HCT116 (cell line): ENCODE measurements at regions not wholly inside any gene's neighbourhood (a gene's known extent, or its start where the extent isn't known, plus 50 kb on each side); places are given as distances from the start of the nearest gene placed in this dataset.

Experiments used
- ATAC-seq: fragments of 200-7000 bp; cut with Tn5 transposase; 2 replicates; pipeline ENCODE4 v1.9.1; 2020; ENCODE audit warnings: mild to moderate bottlenecking, moderate library complexity
- BruUV-seq: library from RNA; stranded (reverse); fragments of 400-500 nt; replicated peaks from 2 replicates; lab custom pipeline; 2021; lab: Mats Ljungman, UMichigan
- CTCF ChIA-PET: fragments of 300-600 bp; sonication (Branson Sonifier 250); formaldehyde crosslinking; loops from one replicate; lab custom pipeline; 2021; ENCODE audit warnings: antibody characterized with exemption; lab: Charles Lee
- POLR2A ChIA-PET: fragments of 300-600, 350-600 bp; sonication (Branson Sonifier 250); formaldehyde crosslinking; loops from one replicate; lab custom pipeline; 2021; ENCODE audit warnings: antibody characterized with exemption; lab: Charles Lee
- RAD21 ChIA-PET, 2 experiments: fragments of 300-600 bp; sonication (Branson Sonifier 250); formaldehyde crosslinking; loops; one replicate each; lab custom pipeline; 2023; ENCODE audit warnings: low total read pairs in 2 of 2; ENCODE audit not compliant: uncharacterized antibody in 2 of 2, unreplicated experiment in 2 of 2, low non-redundant PET in 1 of 2; lab: Charles Lee
- DNase-seq: peaks from one replicate; pipeline ENCODE4 v3.0.0-alpha.2; 2010; ENCODE audit warnings: low read depth, low spot score
- H2AFZ ChIP-seq: fragments of 200-600 bp; shearing (Covaris generic), sonication (generic); 2 replicates; pipeline ENCODE4 v1.6.1; 2017; ENCODE audit warnings: low read depth, mixed run types, mixed read lengths, antibody characterized with exemption, low read length; ENCODE audit not compliant: poor library complexity, severe bottlenecking
- H3K27ac ChIP-seq: 2 replicates; pipeline ENCODE4 v1.5.1; 2012; ENCODE audit warnings: low read depth, low read length
- H3K27me3 ChIP-seq: fragments of 200-600 bp; sonication (generic); 2 replicates; pipeline ENCODE4 v1.6.1; 2016; ENCODE audit warnings: mixed run types, low read length, mixed read lengths; ENCODE audit not compliant: insufficient read depth
- H3K36me3 ChIP-seq, 2 experiments: fragments of 200-500 bp in 1 of 2; fragments of 200-600 bp in 1 of 2; sonication (Bioruptor generic) in 1 of 2; sonication (generic) in 1 of 2; 2 replicates each; pipeline versions ENCODE4 v1.5.1 to v1.6.1; 2014 to 2016; ENCODE audit warnings: low read length in 2 of 2, inconsistent platforms in 1 of 2, mixed read lengths in 1 of 2, mixed run types in 1 of 2; ENCODE audit not compliant: insufficient read depth in 2 of 2, control insufficient read depth in 1 of 2
- H3K4me1 ChIP-seq, 2 experiments: fragments of 200-600 bp in 1 of 2; sonication (generic) in 1 of 2; 2 replicates each; pipeline versions ENCODE4 v1.5.1 to v1.6.1; 2012 to 2017; ENCODE audit warnings: low read length in 2 of 2, inconsistent platforms in 1 of 2, mild to moderate bottlenecking in 1 of 2, mixed read lengths in 1 of 2, mixed run types in 1 of 2, moderate library complexity in 1 of 2; ENCODE audit not compliant: insufficient read depth in 2 of 2, control insufficient read depth in 1 of 2
- H3K4me2 ChIP-seq: fragments of 200-600 bp; sonication (generic); 2 replicates; pipeline ENCODE4 v1.6.1; 2017; ENCODE audit warnings: mixed run types, low read length, mixed read lengths
- H3K4me3 ChIP-seq, 2 experiments: fragments of 200-600 bp in 1 of 2; sonication (generic) in 1 of 2; replicated peaks in 1 of 2; 2 replicates each; pipeline ENCODE4 v1.5.1; 2011 to 2016; ENCODE audit warnings: low read length in 2 of 2, control low read depth in 1 of 2, low read depth in 1 of 2, mild to moderate bottlenecking in 1 of 2, mixed read lengths in 1 of 2, mixed run types in 1 of 2
- H3K79me2 ChIP-seq: fragments of 200-600 bp; sonication (generic); 2 replicates; pipeline ENCODE4 v1.6.1; 2017; ENCODE audit warnings: mild to moderate bottlenecking, mixed run types, low read length, moderate library complexity, mixed read lengths; ENCODE audit not compliant: insufficient read depth
- H3K9ac ChIP-seq: fragments of 200-600 bp; sonication (generic); 2 replicates; pipeline ENCODE4 v1.6.1; 2016; ENCODE audit warnings: low read length, mixed read lengths
- H3K9me2 ChIP-seq: fragments of 200-600 bp; sonication (generic), shearing (Covaris generic); 2 replicates; pipeline ENCODE4 v1.6.1; 2017; ENCODE audit warnings: mixed run types, mild to moderate bottlenecking, moderate library complexity; ENCODE audit not compliant: insufficient read depth
- H3K9me3 ChIP-seq, 2 experiments: fragments of 200-500 bp in 1 of 2; fragments of 200-600 bp in 1 of 2; sonication (Bioruptor generic) in 1 of 2; sonication (generic) in 1 of 2; 2 replicates each; pipeline ENCODE4 v1.6.1; 2014 to 2017; ENCODE audit warnings: low read length in 2 of 2, mixed read lengths in 2 of 2, inconsistent platforms in 1 of 2, low read depth in 1 of 2, mild to moderate bottlenecking in 1 of 2, mixed run types in 1 of 2, moderate library complexity in 1 of 2; ENCODE audit not compliant: control insufficient read depth in 1 of 2, insufficient read depth in 1 of 2
- H4K20me1 ChIP-seq: fragments of 200-600 bp; sonication (generic), shearing (Covaris generic); 2 replicates; pipeline ENCODE4 v1.6.1; 2017; ENCODE audit warnings: mixed run types, mild to moderate bottlenecking, moderate library complexity; ENCODE audit not compliant: insufficient read depth
- CBX3 ChIP-seq: IDR thresholded peaks from 2 replicates; pipeline ENCODE4 v1.6.1; 2012; ENCODE audit warnings: low read depth
- CEBPB ChIP-seq: IDR thresholded peaks from 2 replicates; pipeline ENCODE4 v1.6.1; 2012; ENCODE audit warnings: low read depth
- EGR1 ChIP-seq: IDR thresholded peaks from 2 replicates; pipeline ENCODE4 v1.6.1; 2012; ENCODE audit warnings: low read depth
- ELF1 ChIP-seq: IDR thresholded peaks from 2 replicates; pipeline ENCODE4 v1.6.1; 2012; ENCODE audit warnings: low read depth, borderline replicate concordance
- EZH2phosphoT487 ChIP-seq: fragments of 200-600 bp; IDR thresholded peaks from 2 replicates; pipeline ENCODE4 v1.6.1; 2018; ENCODE audit warnings: antibody characterized with exemption, borderline replicate concordance
- FOSL1 ChIP-seq: IDR thresholded peaks from 2 replicates; pipeline ENCODE4 v1.6.1; 2012; ENCODE audit warnings: low read depth
- JUND ChIP-seq: IDR thresholded peaks from 2 replicates; pipeline ENCODE4 v1.6.1; 2012
- POLR2AphosphoS5 ChIP-seq: IDR thresholded peaks from 2 replicates; pipeline ENCODE4 v1.6.1; 2011; ENCODE audit warnings: mild to moderate bottlenecking, low read depth, low read length, moderate library complexity
- RAD21 ChIP-seq: IDR thresholded peaks from 2 replicates; pipeline ENCODE4 v1.6.1; 2012; ENCODE audit warnings: low read depth, mild to moderate bottlenecking
- SIN3A ChIP-seq: IDR thresholded peaks from 2 replicates; pipeline ENCODE4 v1.6.1; 2012; ENCODE audit warnings: low read depth
- SP1 ChIP-seq: IDR thresholded peaks from 2 replicates; pipeline ENCODE4 v1.6.1; 2012; ENCODE audit warnings: low read depth
- ZFX ChIP-seq: fragments of 450-650 bp; IDR thresholded peaks from 2 replicates; pipeline ENCODE4 v1.6.1; 2017
- intact Hi-C: fragments of 100-400 bp; cut with micrococcal nuclease; formaldehyde crosslinking; loops from 2 replicates; pipeline ENCODE4 v1.10.0; 2022
- TF ChIP-seq, protein P1 (sequence below): IDR thresholded peaks from 2 replicates; pipeline ENCODE4 v1.6.1; 2012

DNA sequence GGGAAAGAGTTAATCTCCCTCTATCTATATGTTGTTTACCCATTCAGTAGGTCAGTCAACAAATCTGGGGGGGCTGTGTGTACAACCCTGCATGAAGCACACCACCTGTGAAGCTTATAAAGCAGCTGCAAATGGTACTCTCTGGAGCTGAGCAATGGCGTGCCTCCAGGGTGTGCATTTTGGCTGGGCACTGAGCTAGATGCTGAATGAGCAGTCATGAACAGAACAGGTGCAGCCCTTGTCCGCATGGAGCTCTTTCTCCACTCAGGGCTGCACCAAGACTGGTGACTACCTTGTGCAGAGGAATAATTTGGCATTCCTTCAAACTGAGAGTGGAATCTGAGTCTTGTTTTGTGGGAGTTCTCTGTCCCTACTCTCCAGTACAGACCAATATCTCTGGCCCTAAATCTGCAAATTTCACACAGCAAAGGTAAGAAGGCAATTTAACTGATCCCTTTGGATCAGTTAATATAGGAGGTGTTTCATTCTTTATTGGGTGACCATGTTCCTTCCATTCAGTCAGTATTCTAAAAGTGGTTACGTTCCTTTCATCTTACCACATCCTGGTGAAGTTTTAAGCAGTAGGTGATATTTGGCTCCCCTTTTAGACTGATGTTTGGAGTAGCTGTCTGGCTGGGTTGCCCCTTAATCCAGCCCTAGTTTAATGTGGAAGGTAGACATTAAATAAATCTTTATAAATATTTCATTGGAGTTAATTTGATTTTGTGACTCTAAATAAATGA lies 76.0 kb downstream of the GPR88 start:
- Histone ChIP-seq H3K36me3 (no peaks in the 10 kb centered on the region), H3K27me3 (peaks cover 3% of the 10 kb centered on the region), H2AFZ (no peak overlapping the region), H3K27ac (no peak overlapping the region), H3K4me2 (no peak overlapping the region), H3K4me3 (no peak overlapping the region), H3K4me1 (no peaks in the 10 kb centered on the region), H3K79me2 (no peaks in the 10 kb centered on the region), H3K9ac (no peak overlapping the region), H3K9me2 (no peaks in the 10 kb centered on the region), H4K20me1 (no peaks in the 10 kb centered on the region), H3K9me3 (no peaks in the 10 kb centered on the region)
- ChIA-PET RAD21 (no interaction called here), POLR2A (no interaction called here), CTCF (no interaction called here)
- ATAC-seq, result no peak
- no peak for TF ChIP-seq CEBPB
- TF ChIP-seq ZFX, result no peak
- TF ChIP-seq RAD21, result no peak
- no peak for TF ChIP-seq POLR2AphosphoS5
- no peak for TF ChIP-seq EZH2phosphoT487
- no peak for TF ChIP-seq EGR1
- TF ChIP-seq ELF1, result no peak
- TF ChIP-seq, protein P1, sequence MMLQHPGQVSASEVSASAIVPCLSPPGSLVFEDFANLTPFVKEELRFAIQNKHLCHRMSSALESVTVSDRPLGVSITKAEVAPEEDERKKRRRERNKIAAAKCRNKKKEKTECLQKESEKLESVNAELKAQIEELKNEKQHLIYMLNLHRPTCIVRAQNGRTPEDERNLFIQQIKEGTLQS, result no peak
- TF ChIP-seq SIN3A, result no peak
- no peak for TF ChIP-seq FOSL1
- TF ChIP-seq JUND, result no peak
- TF ChIP-seq SP1, result no peak
- TF ChIP-seq CBX3, result no peak
- no peak for DNase-seq
- BruUV-seq, result no TSS peak
- intact Hi-C loops, result no loop called here

DNA sequence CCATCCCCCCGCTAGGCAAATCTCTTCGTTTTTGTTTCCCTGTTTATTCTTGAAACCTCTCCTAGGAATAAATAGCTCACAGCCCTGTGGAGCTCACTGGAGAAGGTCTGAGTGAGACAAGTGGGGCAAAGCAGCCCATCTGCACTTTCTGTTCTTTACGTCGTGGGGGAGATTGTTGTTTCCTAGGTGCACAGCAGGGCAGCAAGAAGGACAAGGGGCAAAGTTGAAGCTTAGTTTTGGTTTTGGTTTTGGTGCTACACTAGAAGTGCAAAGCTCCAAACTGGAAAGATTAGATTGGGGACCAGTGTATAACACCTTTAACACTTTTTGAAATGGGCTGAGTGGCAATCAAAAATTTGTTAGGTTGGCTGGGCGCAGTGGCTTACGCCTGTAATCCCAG lies 76.6 kb downstream of the GPR88 start:
- TF ChIP-seq EGR1 (no peak), FOSL1 (no peak)
- TF ChIP-seq, all 23 proteins: peak for 0

More for the DNA sequence above, 76.6 kb downstream of the GPR88 start:
- ATAC-seq (no peak), DNase-seq (no peak)
- Histone ChIP-seq H3K36me3 (no peaks in the 10 kb centered on the region), H3K27me3 (no peaks in the 10 kb centered on the region; the same call in 1 of the 2 replicates), H3K9me3 (no peaks in the 10 kb centered on the region), H3K9ac (no peak overlapping the region), H4K20me1 (no peaks in the 10 kb centered on the region), H3K27ac (no peak overlapping the region), H3K4me3 (no peak overlapping the region), H3K4me2 (no peak overlapping the region), H3K9me2 (no peaks in the 10 kb centered on the region), H2AFZ (no peak overlapping the region), H3K4me1 (no peaks in the 10 kb centered on the region), H3K79me2 (no peaks in the 10 kb centered on the region)
- CTCF ChIA-PET, result no interaction called here
- intact Hi-C loops, result no loop called here
- BruUV-seq, result no TSS peak
- RAD21 ChIA-PET, result no interaction called here
- POLR2A ChIA-PET, result no interaction called here
